Chondrocyte (in vitro differentiated cells): ENCODE measurements at regions not wholly inside any gene's neighbourhood (a gene's known extent, or its start where the extent isn't known, plus 50 kb on each side); places are given as distances from the start of the nearest gene placed in this dataset.
"Not testable (repeated sequence)": the region's sequence is repeated elsewhere in the genome, so short reads cannot be mapped to it uniquely, and the experiment has no call there.

Experiments
- DNase-seq: peaks from one replicate; pipeline ENCODE4 v3.0.0; 2021; ENCODE audit warnings: mixed read lengths, low spot score
- H3K27ac Mint-ChIP-seq: one replicate; pipeline ENCODE4 v1.8.0; 2021; ENCODE audit warnings: mild to moderate bottlenecking, moderate library complexity, mixed read lengths; ENCODE audit not compliant: unreplicated experiment
- H3K27me3 Mint-ChIP-seq: 2 replicates; pipeline ENCODE4 v1.8.0; 2021; ENCODE audit warnings: low read depth, mixed read lengths
- H3K36me3 Mint-ChIP-seq: 2 replicates; pipeline ENCODE4 v1.8.0; 2021; ENCODE audit warnings: low read depth, mixed read lengths
- H3K4me1 Mint-ChIP-seq: 2 replicates; pipeline ENCODE4 v1.8.0; 2021; ENCODE audit warnings: low read depth, mild to moderate bottlenecking, mixed read lengths
- H3K4me3 Mint-ChIP-seq: one replicate; pipeline ENCODE4 v1.8.0; 2021; ENCODE audit warnings: mild to moderate bottlenecking, moderate library complexity, mixed read lengths; ENCODE audit not compliant: unreplicated experiment
- H3K9me3 Mint-ChIP-seq: 2 replicates; pipeline ENCODE4 v1.8.0; 2021; ENCODE audit warnings: low read depth, mixed read lengths
- TF ChIP-seq, protein P1 (sequence below): fragments of 200-600 bp; sonication (generic); IDR thresholded peaks from 2 replicates; pipeline ENCODE4 v1.5.0; 2021; ENCODE audit warnings: antibody characterized with exemption, mild to moderate bottlenecking, moderate library complexity

DNA sequence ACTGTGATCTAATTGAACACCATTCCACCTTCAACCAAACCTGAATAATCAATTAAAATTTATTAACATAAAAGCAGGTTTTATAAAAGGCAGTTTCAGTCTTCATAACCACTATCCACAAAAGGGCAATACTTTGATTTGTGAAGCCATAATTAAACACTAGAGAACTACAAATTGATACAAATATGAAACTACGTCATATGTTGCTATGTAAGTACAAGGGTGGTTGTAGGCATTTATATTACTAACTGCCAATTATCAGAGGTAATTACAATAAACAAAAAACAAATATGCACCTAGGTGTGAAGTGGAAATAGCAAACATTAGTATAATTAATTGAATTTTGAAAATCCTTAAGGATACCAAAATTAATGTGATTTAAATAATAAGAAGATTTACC is 368.5 kb upstream of the PCDH15 start:
- H3K36me3 Mint-ChIP-seq, result no peaks in the 10 kb centered on the region

GRCh38 chr10:55168343-55168742 is 367.3 kb upstream of the PCDH15 start:
- DNase-seq, result no peak
- no peak overlapping the region for H3K4me3 Mint-ChIP-seq
- no peaks in the 10 kb centered on the region for H3K9me3 Mint-ChIP-seq
- peaks cover 2% of the 10 kb centered on the region for H3K27me3 Mint-ChIP-seq
- H3K36me3 Mint-ChIP-seq, result no peaks in the 10 kb centered on the region
- H3K4me1 Mint-ChIP-seq, result no peaks in the 10 kb centered on the region
- TF ChIP-seq, protein P1, sequence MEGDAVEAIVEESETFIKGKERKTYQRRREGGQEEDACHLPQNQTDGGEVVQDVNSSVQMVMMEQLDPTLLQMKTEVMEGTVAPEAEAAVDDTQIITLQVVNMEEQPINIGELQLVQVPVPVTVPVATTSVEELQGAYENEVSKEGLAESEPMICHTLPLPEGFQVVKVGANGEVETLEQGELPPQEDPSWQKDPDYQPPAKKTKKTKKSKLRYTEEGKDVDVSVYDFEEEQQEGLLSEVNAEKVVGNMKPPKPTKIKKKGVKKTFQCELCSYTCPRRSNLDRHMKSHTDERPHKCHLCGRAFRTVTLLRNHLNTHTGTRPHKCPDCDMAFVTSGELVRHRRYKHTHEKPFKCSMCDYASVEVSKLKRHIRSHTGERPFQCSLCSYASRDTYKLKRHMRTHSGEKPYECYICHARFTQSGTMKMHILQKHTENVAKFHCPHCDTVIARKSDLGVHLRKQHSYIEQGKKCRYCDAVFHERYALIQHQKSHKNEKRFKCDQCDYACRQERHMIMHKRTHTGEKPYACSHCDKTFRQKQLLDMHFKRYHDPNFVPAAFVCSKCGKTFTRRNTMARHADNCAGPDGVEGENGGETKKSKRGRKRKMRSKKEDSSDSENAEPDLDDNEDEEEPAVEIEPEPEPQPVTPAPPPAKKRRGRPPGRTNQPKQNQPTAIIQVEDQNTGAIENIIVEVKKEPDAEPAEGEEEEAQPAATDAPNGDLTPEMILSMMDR, result no peak
- no peak overlapping the region for H3K27ac Mint-ChIP-seq

More for the DNA sequence above, 368.5 kb upstream of the PCDH15 start:
- Mint-ChIP-seq H3K27me3 (peaks cover 2% of the 10 kb centered on the region), H3K4me1 (no peaks in the 10 kb centered on the region), H3K4me3 (no peak overlapping the region), H3K27ac (no peak overlapping the region), H3K9me3 (no peaks in the 10 kb centered on the region)
- TF ChIP-seq, protein P1, result no peak
- DNase-seq, result no peak

DNA sequence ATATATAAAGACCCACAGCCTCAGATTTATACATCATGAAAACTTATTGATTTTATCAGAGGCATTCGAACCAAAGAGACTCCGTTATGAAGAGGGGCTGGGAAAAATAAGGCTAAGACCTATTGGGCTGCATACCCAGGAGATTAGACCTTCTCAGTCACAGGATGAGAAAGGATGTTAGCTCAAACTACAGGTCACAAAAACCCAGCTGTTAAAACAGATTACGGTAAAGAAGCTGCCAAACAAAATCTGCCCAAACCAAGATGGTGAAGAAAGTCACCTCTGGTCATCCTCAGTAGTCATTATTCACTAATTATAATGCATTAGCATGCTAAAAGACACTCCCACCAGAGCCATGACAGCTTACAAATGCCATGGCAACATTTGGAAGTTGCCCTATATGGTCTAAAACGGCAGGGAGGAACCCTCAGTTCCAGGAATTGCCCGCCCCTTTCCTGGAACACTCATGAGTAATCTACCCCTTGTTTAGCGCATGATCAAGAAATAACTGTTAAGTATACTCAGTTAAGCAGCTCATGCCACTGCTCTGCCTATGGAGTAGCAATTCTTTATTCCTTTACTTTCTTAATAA is 362.5 kb upstream of the PCDH15 start:
- Mint-ChIP-seq H3K4me1 (peaks cover 5% of the 10 kb centered on the region), H3K9me3 (no peaks in the 10 kb centered on the region), H3K4me3 (no peak overlapping the region), H3K27ac (no peak overlapping the region), H3K36me3 (no peaks in the 10 kb centered on the region), H3K27me3 (no peaks in the 10 kb centered on the region)
- TF ChIP-seq, protein P1, result no peak
- no peak for DNase-seq

- H3K4me1 Mint-ChIP-seq, H3K9me3 Mint-ChIP-seq, H3K27ac Mint-ChIP-seq, H3K27me3 Mint-ChIP-seq, H3K36me3 Mint-ChIP-seq, H3K4me3 Mint-ChIP-seq, DNase-seq: not testable (repeated sequence)
Observed at GRCh38 chr10:55162321-55162720, 361.3 kb upstream of the PCDH15 start.

DNA sequence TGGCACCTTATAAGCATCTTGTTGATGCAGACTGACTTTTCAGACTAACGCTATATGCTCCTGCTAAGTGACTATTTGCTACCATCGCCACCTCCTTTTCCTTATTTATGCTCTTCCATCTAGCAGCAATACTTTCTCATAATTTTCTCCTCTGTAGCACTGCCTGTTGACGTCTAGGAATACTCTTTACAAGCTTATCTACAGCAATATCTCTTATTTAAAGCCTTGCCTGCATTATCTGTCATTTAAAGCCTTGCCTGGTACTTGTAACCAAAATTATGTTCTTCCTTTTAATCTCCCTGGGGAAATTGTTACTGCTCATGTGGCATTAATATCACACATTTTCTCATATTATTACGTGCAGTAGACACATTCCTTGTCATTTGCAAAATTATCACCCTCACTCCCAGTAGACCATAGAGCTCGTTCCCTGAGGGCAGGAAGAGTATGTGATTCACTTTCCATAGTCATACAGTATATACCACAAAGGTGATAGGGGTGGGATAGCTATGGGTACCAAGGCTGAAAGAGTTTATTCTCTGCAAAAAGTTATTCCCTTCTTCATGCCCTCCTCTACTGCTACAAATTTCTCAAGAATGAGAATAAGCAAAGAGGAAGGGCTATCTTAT is 359.7 kb upstream of the PCDH15 start:
- Mint-ChIP-seq H3K27me3 (no peaks in the 10 kb centered on the region), H3K4me3 (no peak overlapping the region), H3K4me1 (peaks cover 5% of the 10 kb centered on the region), H3K27ac (no peak overlapping the region), H3K36me3 (no peaks in the 10 kb centered on the region), H3K9me3 (no peaks in the 10 kb centered on the region)
- no peak for DNase-seq
- TF ChIP-seq, protein P1, result no peak

DNA sequence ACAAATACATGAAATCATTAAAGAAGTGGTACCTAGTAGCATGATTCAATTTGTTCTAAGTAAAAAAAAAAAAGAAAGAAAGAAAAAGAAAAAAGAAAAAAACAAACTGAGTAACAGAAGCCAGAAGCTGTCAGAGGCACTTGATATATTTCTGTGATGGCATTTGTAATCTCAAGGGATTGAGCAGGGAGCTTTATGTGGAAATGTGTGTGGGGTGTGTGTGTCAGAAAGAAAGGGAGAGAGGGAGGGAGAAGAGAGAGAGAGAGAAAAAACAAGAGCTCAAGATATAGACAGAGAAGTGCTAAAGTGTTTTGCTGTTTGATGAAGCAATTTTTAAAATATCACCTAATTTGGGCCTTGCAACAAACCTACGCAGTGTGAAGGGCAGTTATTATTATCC is 357.6 kb upstream of the PCDH15 start:
- no peak overlapping the region for H3K27ac Mint-ChIP-seq
- H3K9me3 Mint-ChIP-seq, result no peaks in the 10 kb centered on the region
- no peak overlapping the region for H3K4me3 Mint-ChIP-seq
- DNase-seq, result no peak
- peaks cover 5% of the 10 kb centered on the region for H3K4me1 Mint-ChIP-seq
- H3K36me3 Mint-ChIP-seq, result no peaks in the 10 kb centered on the region
- H3K27me3 Mint-ChIP-seq, result no peaks in the 10 kb centered on the region
- TF ChIP-seq, protein P1, result no peak
